NCI-H2107 (cell line): ENCODE measurements at regions not wholly inside any gene's neighbourhood (a gene's known extent, or its start where the extent isn't known, plus 50 kb on each side); places are given as distances from the start of the nearest gene placed in this dataset.
"Not testable (repeated sequence)": the region's sequence is repeated elsewhere in the genome, so short reads cannot be mapped to it uniquely, and the experiment has no call there.

Experiments used
- DNase-seq: peaks from one replicate; lab custom pipeline; 2025; lab: John Stamatoyannopoulos, UW

DNA sequence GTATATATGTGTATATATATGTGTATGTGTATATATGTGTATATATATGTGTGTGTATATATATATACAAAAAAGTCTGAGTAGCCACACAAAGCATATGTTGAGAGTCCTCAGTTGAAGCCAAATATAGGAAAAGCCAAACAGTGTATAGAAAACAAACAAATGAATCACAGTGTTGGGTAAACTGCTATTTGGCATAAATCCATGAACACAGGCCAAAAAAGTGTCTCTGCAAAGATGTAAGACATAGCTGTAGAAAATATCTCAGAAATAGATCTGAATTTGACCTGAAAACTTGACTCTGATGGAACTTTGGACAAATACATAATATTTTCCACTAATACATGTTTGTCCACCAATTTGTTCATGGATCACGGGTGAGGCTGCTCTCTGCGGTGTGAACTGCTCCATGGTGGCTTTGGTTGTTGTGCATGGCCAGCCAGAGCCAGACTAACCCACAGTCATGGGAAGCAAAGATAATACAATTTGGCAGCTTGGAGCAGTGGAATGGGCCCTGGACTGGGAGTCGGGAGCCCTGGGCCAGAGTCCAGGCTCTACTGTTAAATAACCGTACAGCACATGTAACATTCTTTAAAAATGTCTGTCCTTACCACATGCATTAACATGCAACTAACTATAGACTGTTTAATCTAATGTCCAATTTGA is 76.9 kb upstream of the EED start:
- no peak for DNase-seq

DNA sequence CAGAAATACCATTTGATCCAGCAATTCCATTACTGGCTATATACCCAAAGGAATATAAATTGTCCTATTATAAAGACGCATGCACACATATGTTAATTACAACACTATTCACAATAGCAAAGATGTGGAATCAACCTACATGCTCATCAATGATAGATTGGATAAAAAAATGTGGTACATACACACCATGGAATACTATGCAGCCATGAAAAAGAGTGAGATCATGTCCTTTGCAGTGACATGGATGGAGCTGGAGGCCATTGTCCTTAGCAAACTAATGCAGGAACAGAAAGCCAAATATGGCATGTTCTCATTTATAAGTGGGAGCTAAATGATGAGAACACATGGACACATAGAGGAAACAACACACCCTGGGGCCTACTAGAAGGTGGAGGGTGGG is 78.3 kb upstream of the EED start:
- DNase-seq: not testable (repeated sequence)

- no peak for DNase-seq
These were observed 80.4 kb upstream of the EED start for GRCh38 chr11:86164106-86164505.

DNA sequence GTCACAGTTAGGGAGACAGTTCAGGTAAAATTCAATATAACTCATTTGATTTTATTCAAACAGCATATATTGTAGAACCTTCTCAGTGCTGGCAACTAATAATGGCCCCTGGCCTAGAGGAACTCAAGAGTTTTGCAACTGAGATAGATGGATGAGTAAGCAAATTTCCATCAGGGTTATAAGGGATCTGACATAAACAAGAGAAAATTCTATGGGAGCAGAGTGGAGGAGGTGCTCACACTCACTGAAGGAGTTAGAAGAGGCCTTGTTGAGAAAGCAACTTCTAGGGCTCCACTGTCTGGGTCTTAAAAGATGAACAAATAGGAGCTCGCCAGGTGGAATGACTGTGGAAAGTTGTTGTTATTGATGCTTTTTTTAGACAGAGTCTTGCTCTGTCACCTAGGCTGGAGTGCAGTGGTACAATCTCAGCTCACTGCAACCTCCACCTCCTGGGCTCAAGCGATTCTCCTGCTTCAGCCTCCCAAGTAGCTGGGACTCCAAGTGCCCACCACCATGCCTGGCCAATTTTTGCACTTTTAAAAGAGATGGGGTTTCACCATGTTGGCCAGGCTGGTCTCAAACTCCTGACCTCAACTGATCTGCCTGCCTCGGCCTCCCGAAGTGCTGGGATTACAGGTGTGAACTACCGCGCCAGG is 81.2 kb upstream of the EED start:
- DNase-seq: not testable (repeated sequence)

DNA sequence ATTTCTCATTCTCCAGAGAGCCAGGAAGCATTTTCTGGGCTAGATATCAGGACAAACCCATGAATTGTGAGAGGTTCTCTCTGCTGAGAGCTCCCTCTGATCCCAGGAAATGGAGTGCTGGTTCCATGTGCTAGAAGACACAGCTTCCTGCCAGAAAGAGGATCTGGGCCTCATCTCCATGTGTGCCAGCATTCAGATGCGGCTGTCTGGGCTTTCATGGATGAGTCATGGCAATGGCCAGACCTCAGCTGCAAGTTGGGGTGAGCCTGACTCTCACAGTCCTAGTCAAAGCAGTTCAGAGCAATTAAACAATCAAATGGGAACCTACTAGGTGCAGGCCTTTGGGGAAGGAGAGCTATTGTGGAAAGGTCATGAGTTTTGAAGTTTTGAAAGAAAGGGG is 82.3 kb upstream of the EED start:
- no peak for DNase-seq

DNA sequence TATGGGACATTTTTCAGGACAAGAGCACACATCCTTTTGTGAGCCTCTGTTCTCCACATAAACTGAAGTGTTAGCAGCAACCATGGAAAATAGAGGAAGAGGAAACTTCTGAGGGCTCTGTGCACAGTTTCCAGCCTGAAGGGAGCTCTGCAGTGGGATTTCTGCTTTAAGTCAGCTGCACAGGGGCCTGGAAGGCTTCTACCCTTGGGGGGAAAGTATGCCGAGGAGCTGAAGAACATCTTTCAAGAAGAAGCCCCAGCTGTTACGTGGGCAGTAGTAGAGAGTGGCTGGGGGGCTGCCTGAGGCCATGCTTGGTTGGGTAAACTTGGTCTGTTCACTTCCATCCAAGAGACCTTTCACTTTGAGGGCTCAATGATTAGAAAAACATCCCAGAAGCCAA is 82.7 kb upstream of the EED start:
- DNase-seq: no peak

GRCh38 chr11:86161336-86161735 is 83.2 kb upstream of the EED start:
- no peak for DNase-seq

GRCh38 chr11:86160541-86161149 is 83.9 kb upstream of the EED start:
- DNase-seq: no peak

GRCh38 chr11:86159581-86159891 is 85.0 kb upstream of the EED start:
- no peak for DNase-seq

GRCh38 chr11:86158704-86159580 is 85.6 kb upstream of the EED start:
- no peak for DNase-seq

- DNase-seq: no peak
These were observed 86.7 kb upstream of the EED start for GRCh38 chr11:86157797-86158378.

DNA sequence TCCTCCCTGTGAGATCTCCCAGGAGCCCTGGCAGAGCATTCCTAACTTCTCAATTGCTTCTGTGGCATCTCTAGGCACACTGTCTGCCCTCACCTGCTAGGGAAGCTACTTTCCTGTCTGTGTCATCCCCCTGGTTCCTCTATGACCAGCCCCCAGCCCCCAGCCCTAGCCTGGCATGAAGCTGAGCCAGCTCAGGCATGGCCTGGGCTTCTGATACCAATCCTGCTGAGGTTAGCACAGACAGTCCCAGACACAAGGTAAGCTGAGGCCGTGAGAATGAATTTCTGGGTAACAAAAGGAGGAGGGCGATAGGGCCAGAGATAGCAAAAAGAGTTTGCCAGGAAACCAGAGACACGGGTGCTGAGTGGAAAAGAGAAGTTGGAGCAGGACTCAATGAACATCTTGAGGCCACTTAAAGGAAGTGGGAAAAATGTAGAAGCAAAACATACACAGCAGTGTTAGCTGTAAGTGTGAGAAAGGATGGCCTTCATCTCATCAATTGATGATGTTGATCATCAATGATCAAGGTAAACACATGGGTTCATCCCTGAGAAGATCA is 87.6 kb upstream of the PICALM start:
- no peak for DNase-seq

GRCh38 chr11:86155200-86155844 is 86.4 kb upstream of the PICALM start:
- no peak for DNase-seq

DNA sequence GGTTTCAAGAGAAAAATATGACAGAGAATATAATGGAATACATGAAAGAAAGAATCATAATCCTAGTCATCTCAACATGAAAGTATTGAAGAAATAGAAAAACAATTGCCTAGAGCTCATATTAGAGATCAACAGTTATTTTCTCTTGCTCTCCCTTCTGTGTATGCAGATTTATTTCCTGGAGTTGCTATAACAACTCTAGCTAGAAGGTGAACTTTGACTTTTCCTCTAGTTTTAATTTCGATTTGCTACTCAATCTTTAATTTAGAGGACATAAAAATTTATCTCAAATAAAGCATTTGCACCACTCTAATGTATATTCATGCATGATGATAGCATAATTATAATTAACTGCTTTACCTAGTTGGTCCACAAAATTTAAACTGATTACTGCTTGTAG is 84.6 kb upstream of the PICALM start:
- DNase-seq: no peak

DNA sequence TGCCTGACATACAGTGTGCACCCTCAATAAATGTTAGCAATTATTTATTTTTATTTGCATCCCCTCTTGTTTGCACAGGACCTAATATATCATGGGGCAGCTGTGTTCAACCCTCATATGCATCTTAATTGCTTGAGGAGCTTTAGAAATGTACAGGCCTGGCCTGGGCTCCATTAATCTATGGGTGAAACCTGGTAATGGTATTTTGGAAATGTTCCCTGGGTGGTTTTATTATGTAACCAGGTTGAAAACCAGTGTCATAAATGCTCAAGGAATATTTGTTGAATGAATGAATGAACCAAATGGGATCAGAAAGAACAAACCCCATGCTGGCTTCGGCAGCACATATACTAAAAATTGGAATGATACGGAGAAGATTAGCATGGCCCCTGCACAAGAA is 84.0 kb upstream of the PICALM start:
- DNase-seq: no peak

GRCh38 chr11:86152006-86152862 is 83.3 kb upstream of the PICALM start:
- DNase-seq: no peak

GRCh38 chr11:86151174-86152005 is 82.5 kb upstream of the PICALM start:
- DNase-seq: no peak

DNA sequence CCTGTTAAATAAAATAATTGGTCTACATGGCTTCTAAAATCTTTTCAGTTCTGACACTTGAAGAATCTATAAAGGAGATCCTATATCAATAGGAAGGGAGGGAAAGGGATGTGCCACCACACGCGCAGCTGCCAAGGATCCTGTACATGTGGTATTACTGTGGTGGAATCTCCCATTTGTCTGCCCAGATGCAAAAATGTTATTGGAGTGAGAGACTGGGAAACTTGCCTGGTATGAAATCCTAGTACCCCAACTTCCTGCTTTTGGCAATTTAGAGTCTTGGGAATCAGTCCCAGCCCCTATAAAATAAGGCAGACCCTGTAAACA is 81.9 kb upstream of the PICALM start:
- no peak for DNase-seq

- DNase-seq: no peak
These were observed 80.9 kb upstream of the PICALM start for GRCh38 chr11:86149792-86150191.

DNA sequence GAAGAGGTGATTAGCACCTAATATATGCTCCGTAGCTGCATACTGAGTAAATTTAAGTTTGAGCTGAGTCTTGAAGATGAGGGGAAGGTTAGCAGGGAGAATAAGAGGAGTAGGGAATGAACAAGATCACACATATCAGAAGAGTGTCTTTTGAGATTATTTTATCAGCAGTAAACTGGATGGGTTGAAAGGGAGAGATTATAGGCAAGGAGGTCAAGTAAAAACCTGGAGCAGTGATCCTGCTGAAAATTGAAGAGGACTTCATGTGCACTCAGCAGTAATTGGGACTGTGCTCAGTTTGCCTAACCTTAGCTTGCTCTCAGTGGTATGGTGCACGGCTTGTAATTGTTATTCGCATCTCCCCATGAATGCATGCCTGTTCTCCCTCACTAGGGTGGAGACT is 79.5 kb upstream of the PICALM start:
- DNase-seq: no peak
